ENCODE measurements at regions not wholly inside any gene's neighbourhood (a gene's known extent, or its start where the extent isn't known, plus 50 kb on each side); places are given as distances from the start of the nearest gene placed in this dataset.
"Not testable (repeated sequence)": the region's sequence is repeated elsewhere in the genome, so short reads cannot be mapped to it uniquely, and the experiment has no call there.

DNA sequence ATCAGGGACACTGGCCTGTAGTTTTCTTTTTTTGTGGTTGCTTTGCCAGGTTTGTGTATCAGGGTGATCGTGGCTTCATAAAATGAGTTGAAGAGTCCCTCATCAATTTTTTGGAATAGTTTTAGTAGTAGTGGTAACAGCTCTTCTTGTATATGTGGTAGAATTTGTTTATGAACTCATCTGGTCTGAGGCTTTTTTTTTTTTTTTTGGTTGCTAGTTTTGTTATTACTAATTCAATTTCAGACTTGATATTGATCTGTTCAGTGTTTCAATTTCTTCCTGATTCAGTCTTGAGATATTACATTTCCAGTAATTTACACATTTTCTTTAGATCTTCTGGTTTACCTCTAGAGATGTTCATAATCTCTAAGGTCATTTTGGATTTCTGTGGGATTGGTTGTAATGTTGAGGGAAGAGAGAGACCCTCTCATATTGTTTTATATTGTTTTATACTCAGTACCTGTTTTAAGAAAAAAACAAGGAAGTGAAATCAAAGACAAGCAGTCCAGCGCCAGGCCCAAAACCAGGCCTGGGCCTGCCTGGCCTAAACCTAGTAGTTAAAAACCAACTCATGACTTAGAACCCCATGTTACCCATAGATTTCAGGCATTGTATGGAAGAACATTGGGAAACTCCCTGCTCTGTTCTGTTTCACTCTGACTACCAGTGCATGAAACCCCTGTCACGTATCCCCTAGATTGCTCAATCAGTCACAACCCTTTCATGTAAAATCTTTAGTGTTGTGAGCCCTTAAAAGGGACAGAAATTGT is 836.7 kb upstream of the NDST4 start:
- not testable (repeated sequence) for TF ChIP-seq CTCF (conservative IDR thresholded peaks at IDR 0.05 in 1 of 2, IDR thresholded peaks at IDR 0.05 in 1 of 2; ENCODE audit: low read depth in 1 of 2, low read length in 2 of 2); EZH2 (IDR thresholded peaks at IDR 0.05; ENCODE audit: low read length, missing control alignments)
